HG03439 (cell line): ENCODE measurements at regions not wholly inside any gene's neighbourhood (a gene's known extent, or its start where the extent isn't known, plus 50 kb on each side); places are given as distances from the start of the nearest gene placed in this dataset.

Experiments
- ATAC-seq: cut with Tn5 transposase; IDR thresholded peaks from one replicate; pipeline ENCODE4 v1.9.1; 2021; ENCODE audit warnings: mild to moderate bottlenecking, moderate library complexity; ENCODE audit not compliant: unreplicated experiment

DNA sequence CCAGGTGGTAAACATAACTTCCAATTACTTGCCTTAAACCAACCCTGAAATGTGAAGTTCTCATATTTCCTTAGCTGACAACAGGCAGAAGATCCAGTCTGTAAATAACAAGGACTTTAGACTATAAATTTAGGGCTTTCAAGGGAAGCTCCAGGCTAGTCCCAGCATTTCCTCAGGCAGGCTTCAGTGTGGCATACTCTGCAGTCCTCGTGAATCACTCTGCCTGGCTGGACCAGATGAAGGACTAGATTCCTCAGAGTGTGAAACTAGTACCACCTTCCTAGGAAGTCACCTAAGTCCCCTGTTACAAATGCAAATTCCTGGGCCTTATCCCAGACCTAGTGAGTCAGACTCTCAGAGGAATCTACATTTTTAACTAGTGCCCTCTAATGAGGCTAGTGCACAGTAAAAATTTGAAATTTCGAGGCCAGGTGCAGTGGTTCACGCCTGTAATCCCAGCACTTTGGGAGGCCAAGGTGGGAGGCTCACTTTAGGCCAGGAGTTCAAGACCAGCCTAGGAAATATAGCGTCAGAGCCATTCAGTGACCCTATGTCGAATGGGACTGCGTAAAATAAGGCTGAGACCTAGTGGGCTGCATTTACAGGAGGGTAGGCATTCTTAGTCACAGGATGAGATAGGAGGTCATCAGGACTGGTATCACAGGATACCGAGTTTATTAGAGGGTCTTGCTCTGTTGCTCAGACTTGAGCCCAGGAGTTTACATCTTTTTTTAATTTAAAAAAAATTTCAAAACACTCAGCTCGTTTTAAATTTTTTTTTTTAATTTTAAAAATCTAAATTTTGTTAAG lies 279.6 kb upstream of the JARID2 start:
- no peak for ATAC-seq

DNA sequence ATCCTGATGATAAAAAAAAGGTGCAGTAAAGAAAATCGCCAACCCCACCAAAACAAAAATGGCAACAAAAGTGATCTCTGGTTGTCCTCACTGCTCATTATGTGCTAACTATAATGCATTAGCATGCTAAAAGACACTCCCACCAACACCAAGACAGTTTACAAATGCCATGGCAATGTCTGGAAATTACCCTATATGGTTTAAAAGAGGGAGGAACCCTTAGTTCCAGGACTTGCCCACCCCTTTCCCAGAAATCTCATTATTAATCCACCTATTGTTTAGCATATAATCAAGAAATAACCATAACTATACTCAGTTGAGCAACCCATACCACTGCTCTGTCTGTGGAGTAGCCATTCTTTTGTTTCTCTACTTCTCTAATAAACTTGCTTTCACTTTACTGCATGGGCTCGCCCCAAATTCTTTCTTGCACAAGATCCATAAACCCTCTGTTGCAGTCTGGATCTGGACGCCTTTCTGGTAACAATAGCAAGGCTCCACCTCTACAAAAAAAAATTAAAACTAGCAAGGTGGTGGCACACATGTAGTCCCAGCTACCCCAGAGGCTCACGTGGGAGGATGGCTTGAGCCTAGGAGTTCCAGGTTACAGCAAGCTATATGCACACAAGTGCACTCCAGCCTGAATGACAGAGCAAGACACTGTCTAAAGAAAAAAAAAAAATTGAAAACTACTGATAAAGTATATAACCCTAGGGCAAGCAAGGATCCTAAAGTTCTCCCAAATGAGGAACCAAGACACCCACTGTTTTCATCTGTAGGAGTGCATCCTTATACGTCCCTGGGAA lies 278.8 kb upstream of the JARID2 start:
- ATAC-seq: no peak

DNA sequence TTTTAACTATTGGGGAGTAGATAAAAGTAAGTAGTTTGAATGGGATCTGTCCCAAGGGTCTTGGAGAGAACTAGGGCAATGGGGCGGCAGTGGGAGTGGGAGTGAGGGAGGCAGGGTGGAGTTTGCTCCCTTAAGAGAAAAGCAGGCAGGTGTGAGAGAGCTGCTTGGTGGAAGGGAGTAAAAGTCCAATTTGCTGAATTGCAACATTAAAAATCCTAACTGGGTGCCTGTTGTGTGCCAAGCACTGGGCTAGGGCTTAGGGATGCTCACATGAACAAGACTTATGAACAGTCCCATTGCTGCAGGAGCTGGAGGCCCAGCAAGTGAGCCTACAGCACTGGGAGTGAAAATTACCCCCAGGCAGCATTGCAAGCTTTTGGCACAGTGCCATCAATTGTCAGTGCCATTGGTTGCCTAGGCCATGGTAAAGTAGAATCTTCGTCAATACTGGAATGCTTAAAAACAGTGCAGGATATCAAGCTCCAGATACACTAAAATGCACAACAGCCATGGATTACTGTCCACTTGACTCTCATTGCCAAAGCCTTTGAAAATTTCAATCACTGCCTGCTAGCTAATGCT lies 277.7 kb upstream of the JARID2 start:
- ATAC-seq: no peak

DNA sequence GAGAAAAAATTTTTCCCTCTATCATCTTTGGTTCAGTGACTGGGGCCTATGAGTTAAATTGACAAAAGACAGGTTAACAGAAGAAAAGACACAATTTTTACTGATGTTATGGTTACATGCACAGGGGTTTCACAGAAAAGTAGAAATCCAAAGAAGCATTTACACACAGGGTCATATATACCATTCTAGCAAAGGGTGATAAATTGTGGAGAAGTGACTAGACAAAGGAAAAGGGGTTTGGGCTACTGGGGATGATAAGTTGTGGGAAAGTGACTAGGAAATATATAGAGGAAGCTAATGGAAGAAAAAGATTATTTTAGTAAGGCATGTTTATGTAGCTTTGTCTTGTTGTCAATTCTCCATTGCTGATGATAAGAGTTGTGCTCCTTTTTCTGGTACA lies 276.7 kb upstream of the JARID2 start:
- ATAC-seq: no peak

DNA sequence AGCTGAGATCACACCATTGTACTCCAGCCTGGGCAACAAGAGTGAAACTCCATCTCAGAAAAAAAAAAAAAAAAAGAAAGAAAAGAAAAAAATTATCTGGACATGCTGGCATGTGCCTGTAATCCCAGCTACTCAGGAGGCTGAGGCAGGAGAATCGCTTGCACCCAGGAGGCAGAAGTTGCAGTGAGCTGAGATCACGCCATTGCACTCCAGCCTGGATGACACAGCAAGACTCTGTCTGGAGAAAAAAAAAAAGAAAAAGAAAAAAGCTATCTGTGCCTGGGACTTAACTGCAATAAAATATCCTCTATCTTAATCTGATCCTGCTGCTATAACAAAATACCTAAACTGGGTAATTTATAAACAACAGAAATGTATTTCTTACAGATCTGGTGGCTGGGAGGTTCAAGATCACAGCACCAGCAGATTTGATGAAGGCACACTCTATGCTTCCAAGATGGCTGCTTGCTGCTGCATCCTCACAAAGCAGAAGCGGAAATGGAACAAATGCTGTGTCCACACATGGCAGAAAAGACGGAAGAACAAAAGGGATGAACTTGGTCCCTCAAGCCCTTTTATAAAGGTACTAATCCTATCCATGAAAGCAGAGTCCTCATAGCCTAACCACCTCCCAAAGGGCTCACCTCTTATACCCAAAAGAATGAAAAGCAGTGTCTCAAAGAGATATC lies 273.3 kb upstream of the JARID2 start:
- ATAC-seq: no peak

DNA sequence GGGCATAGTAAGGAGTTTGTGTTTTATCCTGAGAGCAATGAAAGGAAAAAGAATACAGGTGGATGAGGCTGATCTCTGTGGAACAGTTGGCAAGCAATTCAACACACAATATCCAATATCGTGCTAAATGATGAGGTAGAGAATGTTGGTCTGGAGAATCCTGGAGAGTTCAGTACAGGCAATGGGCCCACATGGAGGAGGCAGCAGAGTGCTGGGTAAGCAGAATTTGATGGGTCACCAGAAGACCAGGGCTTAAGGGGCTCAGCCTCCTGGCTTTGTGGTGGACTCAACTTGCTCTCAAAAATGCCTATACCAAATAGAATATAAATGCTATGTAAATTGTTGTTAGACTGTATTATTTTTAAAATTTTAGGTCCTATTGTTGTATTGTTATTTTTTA lies 271.5 kb upstream of the JARID2 start:
- no peak for ATAC-seq

DNA sequence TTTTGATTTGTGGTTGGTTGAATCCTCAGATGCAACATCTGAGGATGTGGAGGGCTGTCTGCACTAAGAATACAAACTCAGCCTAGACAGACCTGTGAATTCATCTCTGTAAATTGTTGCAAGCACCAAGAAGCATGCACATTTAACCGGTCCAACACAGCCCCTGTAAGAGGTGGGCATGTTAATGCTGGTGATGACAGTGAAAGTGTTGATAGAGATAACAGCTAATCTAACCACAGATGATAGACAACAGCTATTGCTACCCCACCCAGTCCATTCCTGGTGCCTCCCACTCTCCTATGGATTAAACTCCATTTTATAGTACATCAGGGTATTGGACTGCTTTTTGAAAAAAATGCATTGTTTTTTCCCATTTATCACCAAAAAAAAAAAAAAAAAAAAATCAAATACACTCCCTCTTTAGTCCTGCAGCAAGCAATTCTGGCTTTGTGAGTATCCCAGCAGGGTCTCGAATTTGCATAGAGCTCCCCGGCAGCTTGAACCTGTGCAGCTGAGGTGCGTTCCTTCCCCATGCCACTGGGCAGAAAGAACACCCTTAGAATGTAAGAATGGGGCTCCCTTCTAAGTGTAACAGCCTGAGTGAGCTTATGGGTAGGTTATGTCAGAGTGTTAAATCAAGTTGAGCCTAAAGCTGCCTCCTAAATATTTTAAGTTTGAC lies 270.9 kb upstream of the JARID2 start:
- no peak for ATAC-seq

DNA sequence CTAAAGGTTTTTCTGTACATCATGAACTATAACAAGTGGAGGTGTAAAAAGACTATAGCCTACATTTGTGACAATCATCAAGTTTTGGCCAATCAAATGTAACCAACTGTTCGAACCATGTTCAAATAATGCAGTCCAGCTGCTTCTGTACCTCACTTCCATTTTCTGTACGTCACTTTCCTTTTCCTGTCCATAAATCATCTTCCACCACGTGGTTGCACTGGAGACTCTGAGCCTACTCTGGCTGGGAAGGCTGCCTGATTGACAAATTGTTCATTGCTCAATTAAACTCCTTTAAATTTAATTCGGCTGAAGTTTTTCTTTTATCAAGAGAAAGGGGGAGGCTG lies 270.4 kb upstream of the JARID2 start:
- ATAC-seq: no peak

DNA sequence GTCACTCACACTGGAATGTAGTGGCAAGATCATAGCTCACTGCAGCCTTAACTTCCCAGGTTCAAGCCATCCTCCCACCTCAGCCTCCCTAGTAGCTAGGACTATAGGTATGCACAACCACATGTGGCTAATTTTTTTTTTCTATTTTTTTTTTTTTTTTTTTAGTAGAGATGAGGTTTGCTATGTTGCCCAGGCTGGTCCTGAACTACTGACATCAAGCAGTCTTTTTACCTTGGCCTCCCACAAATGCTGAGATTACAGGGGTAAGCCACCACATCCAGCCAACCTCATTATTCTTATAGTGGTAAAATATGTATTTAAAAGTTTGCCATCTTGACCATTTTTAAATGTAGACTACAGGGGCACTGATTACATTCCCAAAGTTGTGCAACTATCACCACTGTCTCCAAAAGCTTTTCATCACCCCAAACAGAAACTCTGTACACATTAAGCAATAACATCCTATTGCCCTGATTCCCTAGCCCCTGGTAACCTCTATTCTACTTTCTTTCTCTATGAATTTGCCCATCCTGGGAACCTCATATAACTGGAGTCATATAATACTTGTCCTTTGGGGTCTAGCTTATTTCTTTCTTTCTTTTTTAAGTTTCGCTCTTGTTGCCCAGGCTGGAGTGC lies 268.0 kb upstream of the JARID2 start:
- no peak for ATAC-seq

DNA sequence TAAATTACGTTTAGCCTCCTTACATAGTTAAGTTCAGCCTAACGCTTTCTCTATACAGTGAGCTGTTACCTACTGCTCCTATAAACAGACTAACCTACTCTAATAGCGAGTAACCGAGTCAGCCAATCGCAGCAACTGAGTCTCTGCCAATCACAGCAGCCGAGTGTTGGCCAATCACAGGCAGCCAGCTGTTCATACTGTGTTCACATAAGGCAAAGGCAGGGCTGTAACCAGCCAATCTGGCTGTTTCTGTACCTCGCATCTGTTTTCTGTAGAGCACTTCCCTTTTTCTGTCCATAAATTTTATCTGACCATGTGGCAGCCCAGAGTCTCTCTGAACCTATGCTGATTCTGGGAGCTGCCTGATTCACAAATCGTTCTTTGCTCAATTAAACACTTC lies 263.9 kb upstream of the JARID2 start:
- ATAC-seq: no peak

DNA sequence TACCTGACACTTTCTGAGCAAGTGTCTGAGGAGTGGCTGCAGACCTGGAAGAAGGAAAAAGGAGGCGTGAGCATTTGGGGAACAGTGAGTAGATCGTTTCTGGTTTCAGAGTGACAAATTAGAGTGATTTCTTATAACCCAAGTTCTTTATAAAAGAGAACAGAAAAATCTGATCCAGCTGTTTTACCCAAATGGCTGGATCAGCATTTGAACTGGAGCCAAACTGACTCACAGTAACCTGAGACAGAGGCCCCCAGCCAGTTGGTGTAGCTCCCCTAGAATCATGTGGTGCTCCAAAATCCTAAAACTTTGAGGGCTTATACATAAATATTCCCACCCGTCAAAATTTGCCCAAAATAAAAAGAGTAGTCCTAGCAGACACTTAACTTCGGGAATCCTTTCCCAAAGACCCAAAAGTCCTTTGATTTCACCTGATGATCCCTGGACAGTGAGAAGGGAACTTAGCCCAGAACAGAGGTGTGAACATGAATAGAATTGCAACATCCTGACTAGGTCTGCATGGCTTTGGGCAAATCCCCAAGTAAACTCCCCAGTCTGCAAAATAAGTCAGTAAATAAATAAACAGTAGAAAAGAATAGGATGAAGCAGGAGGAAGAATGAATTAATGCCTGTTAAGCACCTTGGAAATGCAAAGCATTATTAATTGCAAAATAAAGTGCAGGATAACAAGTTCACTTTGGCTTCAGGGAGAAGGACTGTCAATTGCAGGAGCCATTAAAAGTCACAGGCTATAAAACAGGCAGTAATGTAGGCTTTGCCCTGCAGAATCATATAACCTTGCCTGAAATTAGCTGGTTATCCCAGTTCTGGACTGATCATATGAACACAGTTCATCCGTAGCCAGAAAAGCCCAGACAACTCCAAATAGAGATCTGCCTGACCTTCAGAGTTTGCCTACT lies 262.0 kb upstream of the JARID2 start:
- no peak for ATAC-seq

DNA sequence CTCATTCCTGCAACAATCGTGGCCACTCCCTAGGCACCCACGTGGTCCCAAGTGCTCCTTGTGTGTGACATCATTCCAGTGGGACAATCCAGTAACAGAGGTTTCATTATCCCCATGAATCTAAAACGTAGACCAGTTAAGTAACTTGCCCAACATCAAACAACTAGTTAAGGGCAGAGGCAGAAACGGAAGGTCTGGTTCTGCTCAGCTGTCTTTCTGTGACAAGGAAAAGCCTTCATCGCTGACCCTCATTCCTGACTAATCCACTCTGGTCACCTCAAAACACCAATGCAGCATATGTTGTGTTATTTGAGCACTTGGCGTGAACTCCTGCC lies 261.4 kb upstream of the JARID2 start:
- no peak for ATAC-seq

DNA sequence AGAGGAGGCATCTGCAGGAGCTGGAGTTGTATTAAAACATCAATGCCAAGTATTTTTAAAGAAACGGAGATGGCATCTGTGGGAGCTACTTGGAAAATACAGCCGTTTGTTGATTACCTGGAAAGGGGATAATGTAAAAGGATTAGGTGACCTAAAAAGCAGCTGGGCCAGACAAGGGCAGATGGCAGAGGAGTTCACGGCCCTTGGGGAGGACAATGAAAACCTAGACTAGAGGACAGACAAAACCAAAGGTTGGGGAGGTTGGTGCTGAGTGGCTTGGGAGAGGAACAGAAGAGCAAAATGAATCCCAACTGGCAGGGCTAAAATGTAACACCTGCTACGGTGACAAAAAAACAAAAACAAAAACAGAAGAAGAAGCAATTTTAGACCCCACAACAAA lies 260.5 kb upstream of the JARID2 start:
- ATAC-seq: no peak

DNA sequence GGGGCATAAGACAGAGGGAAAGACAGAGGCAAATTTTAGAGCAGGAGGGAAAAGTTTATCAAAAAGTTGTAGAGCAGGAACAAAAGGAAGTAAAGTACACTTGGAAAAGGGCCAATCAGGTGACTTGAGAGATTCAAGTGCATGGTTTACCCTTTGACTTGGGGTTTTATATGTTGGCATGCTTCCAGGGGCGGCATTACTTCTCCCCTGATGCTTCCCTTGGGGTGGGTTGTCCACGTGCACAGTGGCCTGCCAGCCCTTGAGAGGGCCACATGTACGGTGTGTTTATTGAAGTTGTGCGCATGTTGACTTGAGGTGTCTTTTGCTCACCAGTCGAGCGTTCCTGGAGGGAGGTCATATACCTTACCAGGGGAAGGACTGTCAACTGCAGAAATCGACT lies 259.5 kb upstream of the JARID2 start:
- ATAC-seq: no peak

DNA sequence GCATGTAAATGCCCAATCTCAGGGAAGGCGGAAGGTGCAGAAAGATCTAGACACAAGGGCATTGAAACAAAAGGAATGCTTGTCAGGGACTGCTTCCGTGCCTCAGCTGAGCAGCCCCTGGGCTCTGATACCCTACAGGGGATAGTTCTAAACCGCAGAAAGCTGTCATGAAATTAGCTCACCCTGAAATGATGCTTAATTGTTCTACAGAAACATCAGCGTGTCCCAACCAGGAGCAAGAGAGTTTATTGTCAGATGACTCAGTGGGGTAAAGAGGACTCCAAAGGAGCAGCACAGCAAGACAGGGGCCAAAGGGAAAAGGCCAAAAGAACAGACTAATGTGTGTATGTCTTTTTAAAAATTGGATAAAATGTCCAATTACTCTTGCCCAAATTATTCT lies 258.4 kb upstream of the JARID2 start:
- no peak for ATAC-seq

DNA sequence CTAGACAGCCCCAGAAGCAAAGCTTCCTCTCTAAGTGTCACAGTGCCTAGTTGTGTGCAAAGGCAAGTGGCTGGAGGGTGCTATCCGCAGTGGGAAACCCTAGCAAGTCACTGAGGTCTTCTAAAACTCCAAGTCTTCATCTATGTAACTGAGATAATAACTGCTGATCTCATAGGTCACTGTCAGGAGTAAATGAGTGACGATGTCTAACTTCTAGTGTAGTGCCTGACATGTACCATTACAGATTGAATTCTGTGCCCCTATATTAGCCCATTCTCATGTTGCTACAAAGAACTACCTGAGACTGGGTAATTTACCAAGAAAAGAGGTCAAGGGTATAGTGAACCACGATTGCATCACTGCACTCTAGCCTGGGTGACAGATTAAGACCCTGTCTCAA lies 253.5 kb upstream of the JARID2 start:
- ATAC-seq: no peak

DNA sequence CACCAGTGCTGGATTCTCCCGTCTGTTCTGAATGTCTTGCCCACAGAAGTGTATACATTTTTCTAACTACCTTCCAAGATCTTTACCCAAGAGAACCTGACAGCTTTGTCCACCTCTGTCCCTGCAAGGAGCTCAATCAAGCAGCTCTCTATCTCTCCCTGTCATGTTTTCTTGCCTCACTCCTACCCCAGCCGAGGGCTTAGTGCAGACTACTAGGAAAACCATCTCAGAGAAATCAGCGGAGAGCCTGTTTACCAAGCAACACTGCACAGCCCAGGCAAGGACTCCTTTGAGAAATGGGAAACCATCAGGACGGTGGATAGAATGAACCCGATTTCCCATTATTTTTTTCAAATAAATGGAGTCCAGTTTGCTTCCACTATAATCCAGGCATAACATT lies 250.7 kb upstream of the JARID2 start:
- ATAC-seq: no peak

DNA sequence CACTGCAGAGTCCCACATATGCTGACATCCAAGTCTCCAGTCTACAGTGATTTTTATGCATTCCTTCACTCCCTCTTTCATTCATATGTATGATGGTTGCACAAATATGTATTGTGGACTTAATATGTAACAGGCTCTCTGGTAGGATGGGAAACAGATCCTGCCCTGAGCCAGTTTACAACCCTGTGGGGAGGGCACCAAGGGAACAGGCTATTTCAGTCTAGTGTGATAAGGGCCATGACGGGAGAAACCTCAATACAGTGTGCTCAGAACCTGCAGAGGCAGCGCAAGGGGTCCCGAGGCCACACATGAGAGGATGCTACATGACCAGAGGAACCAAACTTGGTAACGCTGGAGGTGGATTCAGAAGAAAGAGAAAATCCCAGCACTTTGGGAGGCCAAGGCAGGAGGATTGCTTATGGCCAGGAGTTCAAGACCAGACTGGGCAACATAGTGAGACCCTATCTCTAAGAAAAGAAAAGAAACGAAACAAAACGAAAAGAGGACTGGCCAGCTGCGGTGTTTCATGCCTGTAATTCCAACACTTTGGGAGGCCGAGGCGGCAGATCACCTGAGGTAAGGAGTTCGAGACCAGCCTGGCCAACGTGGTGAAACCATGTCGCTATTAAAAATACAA lies 249.8 kb upstream of the JARID2 start:
- ATAC-seq: no peak

DNA sequence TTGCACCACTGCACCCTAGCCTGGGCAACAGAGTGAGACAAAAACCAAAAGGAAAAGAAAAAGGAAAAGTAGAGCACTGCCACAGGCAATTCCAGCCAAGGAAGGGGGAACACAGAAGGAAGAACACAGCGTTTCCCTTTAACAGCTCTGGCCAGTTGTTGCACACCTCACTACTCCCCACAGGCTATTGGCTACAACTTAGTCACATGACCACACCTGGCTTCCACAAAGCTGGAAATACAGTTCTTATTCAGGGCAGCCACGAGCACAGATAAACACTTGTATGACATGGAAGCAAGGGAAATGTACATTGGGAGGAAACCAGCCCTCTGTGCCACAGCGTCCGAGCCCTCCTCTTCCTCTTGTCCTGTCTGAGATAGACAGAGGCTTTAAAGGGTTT lies 249.0 kb upstream of the JARID2 start:
- no peak for ATAC-seq
